Kidney epithelial cell (primary cell): ENCODE measurements at regions not wholly inside any gene's neighbourhood (a gene's known extent, or its start where the extent isn't known, plus 50 kb on each side); places are given as distances from the start of the nearest gene placed in this dataset.

Experiments
- DNase-seq: peaks from one replicate; pipeline ENCODE4 v3.0.0-alpha.2; 2010; ENCODE audit warnings: low read depth
- H3K27me3 ChIP-seq: 2 replicates; pipeline ENCODE4 v1.6.0; 2011; ENCODE audit warnings: low read length; ENCODE audit not compliant: control insufficient read depth, insufficient read depth
- H3K36me3 ChIP-seq: 2 replicates; pipeline ENCODE4 v1.5.1; 2011; ENCODE audit warnings: low read length; ENCODE audit not compliant: control insufficient read depth, insufficient read depth
- H3K4me3 ChIP-seq: 2 replicates; pipeline ENCODE4 v1.5.1; 2011; ENCODE audit warnings: low read depth, mild to moderate bottlenecking, control low read depth, low read length
- CTCF ChIP-seq: IDR thresholded peaks from 2 replicates; pipeline ENCODE4 v1.5.1; 2011; ENCODE audit warnings: mild to moderate bottlenecking, moderate library complexity, low read length, control low read depth, inconsistent platforms; ENCODE audit not compliant: insufficient read depth, poor library complexity, severe bottlenecking

GRCh38 chr3:150177673-150178381 lies 207.1 kb upstream of the PFN2 start:
- no peak for TF ChIP-seq CTCF
- DNase-seq, result peak; percentile 84
- H3K4me3 ChIP-seq, result no peak overlapping the region
- no peaks in the 10 kb centered on the region for H3K27me3 ChIP-seq
- H3K36me3 ChIP-seq, result no peaks in the 10 kb centered on the region

- Histone ChIP-seq H3K4me3 (no peak overlapping the region), H3K36me3 (no peaks in the 10 kb centered on the region), H3K27me3 (no peaks in the 10 kb centered on the region)
- TF ChIP-seq CTCF, result no peak
- DNase-seq, result no peak
Measured at GRCh38 chr3:150174179-150174578, 203.5 kb upstream of the PFN2 start.

- no peak for DNase-seq
- Histone ChIP-seq H3K4me3 (no peak overlapping the region), H3K27me3 (no peaks in the 10 kb centered on the region), H3K36me3 (no peaks in the 10 kb centered on the region)
- no peak for TF ChIP-seq CTCF
Measured at GRCh38 chr3:150172356-150172755, 201.7 kb upstream of the PFN2 start.

- no peaks in the 10 kb centered on the region for H3K36me3 ChIP-seq
- no peaks in the 10 kb centered on the region for H3K27me3 ChIP-seq
- no peak for DNase-seq
- H3K4me3 ChIP-seq, result no peak overlapping the region
- no peak for TF ChIP-seq CTCF
Measured at GRCh38 chr3:150170852-150171520, 200.3 kb upstream of the PFN2 start.

GRCh38 chr3:150169330-150169940 lies 198.7 kb upstream of the PFN2 start:
- Histone ChIP-seq H3K4me3 (no peak overlapping the region), H3K36me3 (no peaks in the 10 kb centered on the region), H3K27me3 (no peaks in the 10 kb centered on the region)
- TF ChIP-seq CTCF, result no peak
- no peak for DNase-seq
